Limb (tissue), 2 donors: ENCODE measurements at regions not wholly inside any gene's neighbourhood (a gene's known extent, or its start where the extent isn't known, plus 50 kb on each side); places are given as distances from the start of the nearest gene placed in this dataset.

Experiments
- DNase-seq, 2 donors: peaks; one replicate each; pipeline ENCODE4 v3.0.0-alpha.2; 2016; ENCODE audit errors: extremely low spot score in 2 of 2

- DNase-seq: peak; percentile 38 to 68
Observed at GRCh38 chrX:9341291-9342201, 123.3 kb upstream of the TBL1X start.

- peak; percentile 70 to 85 for DNase-seq
Observed at GRCh38 chrX:9342561-9343051, 122.3 kb upstream of the TBL1X start.

- DNase-seq: no peak
Observed at GRCh38 chrX:9343971-9344370, 120.9 kb upstream of the TBL1X start.

- DNase-seq: no peak
Observed at GRCh38 chrX:9345957-9346356, 118.9 kb upstream of the TBL1X start.

- DNase-seq: no peak
Observed at GRCh38 chrX:9349572-9350494, 115.0 kb upstream of the TBL1X start.

- no peak for DNase-seq
Observed at GRCh38 chrX:9351126-9351525, 113.7 kb upstream of the TBL1X start.

GRCh38 chrX:9352243-9352642 lies 112.6 kb upstream of the TBL1X start:
- no peak for DNase-seq

- DNase-seq: no peak
Observed at GRCh38 chrX:9352694-9353411, 112.0 kb upstream of the TBL1X start.

- DNase-seq: no peak
Observed at GRCh38 chrX:9354918-9355317, 109.9 kb upstream of the TBL1X start.

GRCh38 chrX:9355739-9356138 lies 109.1 kb upstream of the TBL1X start:
- DNase-seq: no peak

GRCh38 chrX:9356846-9357245 lies 108.0 kb upstream of the TBL1X start:
- DNase-seq: no peak

GRCh38 chrX:9357518-9358114 lies 107.2 kb upstream of the TBL1X start:
- DNase-seq: no peak

- no peak for DNase-seq
Observed at GRCh38 chrX:9362363-9362928, 102.4 kb upstream of the TBL1X start.

GRCh38 chrX:9367421-9367820 lies 97.4 kb upstream of the TBL1X start:
- DNase-seq: no peak

GRCh38 chrX:9368262-9368661 lies 96.6 kb upstream of the TBL1X start:
- DNase-seq: no peak

GRCh38 chrX:9369802-9370291 lies 95.0 kb upstream of the TBL1X start:
- no peak for DNase-seq

GRCh38 chrX:9370893-9371292 lies 94.0 kb upstream of the TBL1X start:
- DNase-seq: no peak

GRCh38 chrX:9372866-9373265 lies 92.0 kb upstream of the TBL1X start:
- no peak for DNase-seq

- no peak for DNase-seq
Observed at GRCh38 chrX:9373789-9374188, 91.1 kb upstream of the TBL1X start.

GRCh38 chrX:9374555-9374954 lies 90.3 kb upstream of the TBL1X start:
- no peak for DNase-seq

- DNase-seq: no peak
Observed at GRCh38 chrX:9376111-9376510, 88.7 kb upstream of the TBL1X start.
